MM.1S (cell line): ENCODE measurements at regions not wholly inside any gene's neighbourhood (a gene's known extent, or its start where the extent isn't known, plus 50 kb on each side); places are given as distances from the start of the nearest gene placed in this dataset.

Experiments
- DNase-seq: peaks from one replicate; pipeline ENCODE4 v3.0.0-alpha.2; 2015
- H2AFZ ChIP-seq: fragments of 300-600 bp; sonication (generic); 2 replicates; pipeline ENCODE4 v1.6.0; 2016; ENCODE audit warnings: antibody characterized with exemption, low read length
- H3F3A ChIP-seq: fragments of 300-600 bp; sonication (generic); 2 replicates; pipeline ENCODE4 v1.6.1; 2016; ENCODE audit warnings: mild to moderate bottlenecking, antibody characterized with exemption, low read length, moderate library complexity, mixed read lengths; ENCODE audit not compliant: insufficient read depth
- H3K27ac ChIP-seq: fragments of 300-600 bp; sonication (generic); 2 replicates; pipeline ENCODE4 v1.5.1; 2016; ENCODE audit warnings: mild to moderate bottlenecking, low read length
- H3K27me3 ChIP-seq: fragments of 300-600 bp; sonication (generic); replicated peaks from 2 replicates; pipeline ENCODE4 v1.6.0; 2016; ENCODE audit warnings: low read length; ENCODE audit not compliant: insufficient read depth
- H3K36me3 ChIP-seq: fragments of 300-600 bp; sonication (generic); replicated peaks from 2 replicates; pipeline ENCODE4 v1.6.1; 2016; ENCODE audit warnings: mild to moderate bottlenecking, low read length, mixed read lengths; ENCODE audit not compliant: insufficient read depth
- H3K4me1 ChIP-seq: fragments of 300-600 bp; sonication (generic); 2 replicates; pipeline ENCODE4 v1.6.1; 2016; ENCODE audit warnings: low read length, mixed read lengths
- H3K4me2 ChIP-seq: fragments of 300-600 bp; sonication (generic); 2 replicates; pipeline ENCODE4 v1.6.0; 2016; ENCODE audit warnings: low read depth, low read length
- H3K4me3 ChIP-seq: fragments of 300-600 bp; sonication (generic); 2 replicates; pipeline ENCODE4 v1.5.1; 2016; ENCODE audit warnings: low read length, mixed read lengths
- H3K79me2 ChIP-seq: fragments of 300-600 bp; sonication (generic); 2 replicates; pipeline ENCODE4 v1.6.1; 2016; ENCODE audit warnings: mixed run types, low read length, mixed read lengths
- H3K9ac ChIP-seq: fragments of 300-600 bp; sonication (generic); 2 replicates; pipeline ENCODE4 v1.6.1; 2016; ENCODE audit warnings: low read length, mixed read lengths
- H3K9me2 ChIP-seq: fragments of 300-600 bp; sonication (generic); replicated peaks from 2 replicates; pipeline ENCODE4 v1.6.1; 2016; ENCODE audit warnings: mild to moderate bottlenecking, low read length, mixed read lengths; ENCODE audit not compliant: insufficient read depth
- H3K9me3 ChIP-seq: fragments of 300-600 bp; sonication (generic); replicated peaks from 2 replicates; pipeline ENCODE4 v1.6.1; 2016; ENCODE audit warnings: mild to moderate bottlenecking, low read length, mixed read lengths; ENCODE audit not compliant: insufficient read depth
- H4K20me1 ChIP-seq: fragments of 300-600 bp; sonication (generic); 2 replicates; pipeline ENCODE4 v1.6.1; 2016; ENCODE audit warnings: mild to moderate bottlenecking, low read length, moderate library complexity, mixed read lengths; ENCODE audit not compliant: insufficient read depth
- CTCF ChIP-seq: fragments of 300-600 bp; sonication (generic); IDR thresholded peaks from 2 replicates; pipeline ENCODE4 v1.5.1; 2016; ENCODE audit warnings: antibody characterized with exemption, low read length, mixed read lengths
- EZH2 ChIP-seq: fragments of 300-600 bp; sonication (generic); optimal IDR thresholded peaks from 2 replicates; pipeline ENCODE3; 2017; ENCODE audit warnings: low read depth, mild to moderate bottlenecking, antibody characterized with exemption, low read length, mixed read lengths
- EZH2phosphoT487 ChIP-seq: fragments of 300-600 bp; sonication (generic); IDR thresholded peaks from 2 replicates; pipeline ENCODE4 v1.6.1; 2018; ENCODE audit warnings: antibody characterized with exemption, low read length

- no peak for TF ChIP-seq EZH2phosphoT487
- no peak for TF ChIP-seq CTCF
- TF ChIP-seq EZH2 = no peak
- no peak for DNase-seq
- Histone ChIP-seq H3K9me3 (no peaks in the 10 kb centered on the region), H3K27ac (no peak overlapping the region), H4K20me1 (no peaks in the 10 kb centered on the region), H3K27me3 (0 out of 2 replicates have a peak, but pooled peaks cover 7% of the 10 kb centered on the region), H3K4me3 (no peak overlapping the region), H3K9me2 (no peaks in the 10 kb centered on the region), H3K4me2 (no peak overlapping the region), H3K9ac (no peak overlapping the region), H3F3A (no peaks in the 10 kb centered on the region), H3K79me2 (no peaks in the 10 kb centered on the region), H2AFZ (no peak overlapping the region), H3K36me3 (no peaks in the 10 kb centered on the region), H3K4me1 (no peaks in the 10 kb centered on the region)
Measured at GRCh38 chr5:133865113-133865512, 103.3 kb downstream of the C5orf15 start.

- DNase-seq = no peak
- Histone ChIP-seq H3K79me2 (no peaks in the 10 kb centered on the region), H3K27me3 (0 out of 2 replicates have a peak, but pooled peaks cover 7% of the 10 kb centered on the region), H3K27ac (no peak overlapping the region), H4K20me1 (no peaks in the 10 kb centered on the region), H3K4me2 (no peak overlapping the region), H3K9ac (no peak overlapping the region), H2AFZ (no peak overlapping the region), H3K4me3 (no peak overlapping the region), H3K4me1 (no peaks in the 10 kb centered on the region), H3F3A (no peaks in the 10 kb centered on the region), H3K9me3 (no peaks in the 10 kb centered on the region), H3K9me2 (no peaks in the 10 kb centered on the region), H3K36me3 (no peaks in the 10 kb centered on the region)
- no peak for TF ChIP-seq EZH2phosphoT487
- TF ChIP-seq EZH2 = no peak
- no peak for TF ChIP-seq CTCF
Measured at GRCh38 chr5:133864711-133865110, 103.7 kb downstream of the C5orf15 start.

GRCh38 chr5:133863857-133864585 is 104.4 kb downstream of the C5orf15 start:
- H4K20me1 ChIP-seq = no peaks in the 10 kb centered on the region
- 0 out of 2 replicates have a peak, but pooled peaks cover 4% of the 10 kb centered on the region for H3K4me1 ChIP-seq
- H3K36me3 ChIP-seq = no peaks in the 10 kb centered on the region
- DNase-seq = no peak
- no peak for TF ChIP-seq EZH2
- no peak for TF ChIP-seq CTCF
- TF ChIP-seq EZH2phosphoT487 = no peak
- H3K27me3 ChIP-seq = 0 out of 2 replicates have a peak, but pooled peaks cover 7% of the 10 kb centered on the region
- H3K9me2 ChIP-seq = no peaks in the 10 kb centered on the region
- H3K4me3 ChIP-seq = no peak overlapping the region
- H3K79me2 ChIP-seq = no peaks in the 10 kb centered on the region
- no peak overlapping the region for H2AFZ ChIP-seq
- H3F3A ChIP-seq = no peaks in the 10 kb centered on the region
- no peak overlapping the region for H3K4me2 ChIP-seq
- no peak overlapping the region for H3K27ac ChIP-seq
- no peaks in the 10 kb centered on the region for H3K9me3 ChIP-seq
- no peak overlapping the region for H3K9ac ChIP-seq
